HK-2 (cell line): ENCODE measurements at regions not wholly inside any gene's neighbourhood (a gene's known extent, or its start where the extent isn't known, plus 50 kb on each side); places are given as distances from the start of the nearest gene placed in this dataset.
"Not testable (repeated sequence)": the region's sequence is repeated elsewhere in the genome, so short reads cannot be mapped to it uniquely, and the experiment has no call there.

Experiments used
- DNase-seq: peaks from one replicate; pipeline ENCODE4 v3.0.0-alpha.2; 2018; ENCODE audit not compliant: unreplicated experiment

GRCh38 chr4:187485676-187486075 is 509.9 kb upstream of the ZFP42 start:
- no peak for DNase-seq

- no peak for DNase-seq
Observed at GRCh38 chr4:187491286-187491685, 504.3 kb upstream of the ZFP42 start.

- DNase-seq: no peak
Observed at GRCh38 chr4:187491959-187492358, 503.6 kb upstream of the ZFP42 start.

GRCh38 chr4:187493661-187494060 is 501.9 kb upstream of the ZFP42 start:
- no peak for DNase-seq

GRCh38 chr4:187499956-187500355 is 495.6 kb upstream of the ZFP42 start:
- DNase-seq: no peak

GRCh38 chr4:187500796-187501195 is 494.8 kb upstream of the ZFP42 start:
- DNase-seq: no peak

GRCh38 chr4:187501731-187502130 is 493.8 kb upstream of the ZFP42 start:
- DNase-seq: no peak

GRCh38 chr4:187504974-187505797 is 490.4 kb upstream of the ZFP42 start:
- no peak for DNase-seq

GRCh38 chr4:187505798-187506141 is 489.8 kb upstream of the ZFP42 start:
- DNase-seq: not testable (repeated sequence)

GRCh38 chr4:187516224-187516623 is 479.3 kb upstream of the ZFP42 start:
- DNase-seq: no peak

- no peak for DNase-seq
Observed at GRCh38 chr4:187541666-187542065, 453.9 kb upstream of the ZFP42 start.

- no peak for DNase-seq
Observed at GRCh38 chr4:187544461-187545053, 451.0 kb upstream of the ZFP42 start.

- no peak for DNase-seq
Observed at GRCh38 chr4:187547316-187547715, 448.3 kb upstream of the ZFP42 start.

- DNase-seq: no peak
Observed at GRCh38 chr4:187550256-187550950, 445.2 kb upstream of the ZFP42 start.

GRCh38 chr4:187552781-187553180 is 442.8 kb upstream of the ZFP42 start:
- no peak for DNase-seq

- DNase-seq: no peak
Observed at GRCh38 chr4:187555174-187555573, 440.4 kb upstream of the ZFP42 start.

- no peak for DNase-seq
Observed at GRCh38 chr4:187558391-187558790, 437.2 kb upstream of the ZFP42 start.

- no peak for DNase-seq
Observed at GRCh38 chr4:187562345-187562744, 433.2 kb upstream of the ZFP42 start.

GRCh38 chr4:187565416-187565815 is 430.2 kb upstream of the ZFP42 start:
- no peak for DNase-seq

GRCh38 chr4:187569871-187570270 is 425.7 kb upstream of the ZFP42 start:
- no peak for DNase-seq

GRCh38 chr4:187575706-187576105 is 419.9 kb upstream of the ZFP42 start:
- DNase-seq: no peak

- no peak for DNase-seq
Observed at GRCh38 chr4:187576751-187577150, 418.8 kb upstream of the ZFP42 start.

- DNase-seq: no peak
Observed at GRCh38 chr4:187577941-187578480, 417.6 kb upstream of the ZFP42 start.
